Pancreas (tissue), 10 donors: ENCODE measurements at regions not wholly inside any gene's neighbourhood (a gene's known extent, or its start where the extent isn't known, plus 50 kb on each side); places are given as distances from the start of the nearest gene placed in this dataset.
"Not testable (repeated sequence)": the region's sequence is repeated elsewhere in the genome, so short reads cannot be mapped to it uniquely, and the experiment has no call there.

Experiments used
- ATAC-seq, 4 donors: fragments of 200-7000 bp; cut with Tn5 transposase; one replicate each; pipeline versions ENCODE4 v1.8.0 to v1.9.1; 2020; ENCODE audit warnings: mild to moderate bottlenecking in 4 of 4, moderate library complexity in 4 of 4
- DNase-seq, 6 donors: peaks; one replicate each; pipeline ENCODE4 v3.0.0-alpha.2; 2020
- FAIRE-seq: peaks from 2 replicates; lab custom pipeline; 2012; peaks lifted over from hg19 to GRCh38; lab: Jason Lieb, UNC
- H3K27ac ChIP-seq, 4 donors: fragments of 200-600 bp; sonication (generic); 1 replicate in 3 of 4; 2 replicates in 1 of 4; pipeline versions ENCODE4 v1.5.0 to v1.8.0; 2020
- H3K27me3 ChIP-seq, 4 donors: fragments of 200-600 bp; one replicate each; pipeline ENCODE4 v1.8.0; 2021
- H3K36me3 ChIP-seq, 3 donors: fragments of 200-600 bp; sonication (generic) in 1 of 3; one replicate each; pipeline versions ENCODE4 v1.5.0 to v1.8.0; 2020 to 2021
- H3K4me1 ChIP-seq, 3 donors: fragments of 200-600 bp; one replicate each; pipeline ENCODE4 v1.8.0; 2021
- H3K4me3 ChIP-seq, 4 donors: fragments of 200-600 bp; sonication (generic) in 2 of 4; one replicate each; pipeline versions ENCODE4 v1.5.0 to v1.8.0; 2020 to 2021
- H3K9me3 ChIP-seq, 4 donors: fragments of 200-600 bp; one replicate each; pipeline ENCODE4 v1.8.0; 2021
- WGBS, 2 donors: extraction: QIAGEN DNeasy Blood & Tissue Kit; methylation state at CpG; one replicate each; pipeline ENCODE4 v1.1.7; 2013; 5-methylcytosine and 5-hydroxymethylcytosine counted together
- intact Hi-C, 3 donors: fragments of 100-400 bp; cut with DNase I; formaldehyde crosslinking; loops; one replicate each; pipeline versions ENCODE4 v1.11.1 to v1.14.2; 2022
- TF ChIP-seq, protein P1 (sequence below), 4 donors: fragments of 200-600 bp; sonication (generic) in 3 of 4; IDR thresholded peaks; one replicate each; pipeline versions ENCODE4 v1.5.0 to v1.8.0; 2021; ENCODE audit warnings: antibody characterized with exemption in 4 of 4
- donor health status: healthy with polysubstance abuse.
- donor health status: DM: no; HTN: no; CAD: no; lungs with moderate emphysema.
- donor health status: DM: no; HTN: no; CAD: no.
- donor health status: control.
- donor health status: control.
- donor health status: Bipolar disorder and iron deficiency.
- donor health status: DM: yes; HTN: yes; CAD: no.
- donor health status: DM: no; HTN: no; CAD: no.
- donor health status: DM: no; HTN: no; CAD: no.
- donor health status: DM: yes; HTN: yes; CAD: no.

- intact Hi-C loops, result no loop called here
- Histone ChIP-seq H3K9me3 (no peaks in the 10 kb centered on the region), H3K36me3 (no peaks in the 10 kb centered on the region), H3K4me3 (no peak overlapping the region), H3K27me3 (no peaks in the 10 kb centered on the region), H3K4me1 (no peaks in the 10 kb centered on the region), H3K27ac (no peak overlapping the region)
- TF ChIP-seq, protein P1, sequence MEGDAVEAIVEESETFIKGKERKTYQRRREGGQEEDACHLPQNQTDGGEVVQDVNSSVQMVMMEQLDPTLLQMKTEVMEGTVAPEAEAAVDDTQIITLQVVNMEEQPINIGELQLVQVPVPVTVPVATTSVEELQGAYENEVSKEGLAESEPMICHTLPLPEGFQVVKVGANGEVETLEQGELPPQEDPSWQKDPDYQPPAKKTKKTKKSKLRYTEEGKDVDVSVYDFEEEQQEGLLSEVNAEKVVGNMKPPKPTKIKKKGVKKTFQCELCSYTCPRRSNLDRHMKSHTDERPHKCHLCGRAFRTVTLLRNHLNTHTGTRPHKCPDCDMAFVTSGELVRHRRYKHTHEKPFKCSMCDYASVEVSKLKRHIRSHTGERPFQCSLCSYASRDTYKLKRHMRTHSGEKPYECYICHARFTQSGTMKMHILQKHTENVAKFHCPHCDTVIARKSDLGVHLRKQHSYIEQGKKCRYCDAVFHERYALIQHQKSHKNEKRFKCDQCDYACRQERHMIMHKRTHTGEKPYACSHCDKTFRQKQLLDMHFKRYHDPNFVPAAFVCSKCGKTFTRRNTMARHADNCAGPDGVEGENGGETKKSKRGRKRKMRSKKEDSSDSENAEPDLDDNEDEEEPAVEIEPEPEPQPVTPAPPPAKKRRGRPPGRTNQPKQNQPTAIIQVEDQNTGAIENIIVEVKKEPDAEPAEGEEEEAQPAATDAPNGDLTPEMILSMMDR (IDR thresholded peaks at IDR 0.05), result no peak
- WGBS, 2 donors, result 69 to 83% methylated on average over 2 of the region's 2 CpGs
- no peak for ATAC-seq
- FAIRE-seq, result no peak
- DNase-seq, result no peak
Measured at GRCh38 chr2:228590681-228591080, 409.2 kb upstream of the SPHKAP start.

GRCh38 chr2:228589115-228589514, 407.6 kb upstream of the SPHKAP start:
- Histone ChIP-seq H3K27ac (no peak overlapping the region), H3K9me3 (no peaks in the 10 kb centered on the region), H3K4me1 (no peaks in the 10 kb centered on the region), H3K36me3 (no peaks in the 10 kb centered on the region), H3K4me3 (no peak overlapping the region), H3K27me3 (no peaks in the 10 kb centered on the region)
- intact Hi-C loops, result no loop called here
- 71% methylated on average over 4 of the region's 4 CpGs for WGBS, 2 donors
- FAIRE-seq (no peak), ATAC-seq (no peak), DNase-seq (no peak)
- TF ChIP-seq, protein P1 (IDR thresholded peaks at IDR 0.05), result no peak

- Histone ChIP-seq H3K27ac (no peak overlapping the region), H3K36me3 (no peaks in the 10 kb centered on the region), H3K4me3 (no peak overlapping the region), H3K4me1 (no peaks in the 10 kb centered on the region), H3K9me3 (no peaks in the 10 kb centered on the region), H3K27me3 (no peaks in the 10 kb centered on the region)
- DNase-seq, result no peak
- no peak for FAIRE-seq
- ATAC-seq, result no peak
- intact Hi-C loops, result no loop called here
- TF ChIP-seq, protein P1 (IDR thresholded peaks at IDR 0.05), result no peak
Measured at GRCh38 chr2:228581731-228582130, 400.2 kb upstream of the SPHKAP start.

GRCh38 chr2:228575897-228576296, 394.4 kb upstream of the SPHKAP start:
- Histone ChIP-seq H3K27ac (no peak overlapping the region), H3K27me3 (no peaks in the 10 kb centered on the region), H3K4me3 (no peak overlapping the region), H3K9me3 (no peaks in the 10 kb centered on the region), H3K36me3 (no peaks in the 10 kb centered on the region), H3K4me1 (no peaks in the 10 kb centered on the region)
- intact Hi-C loops, result no loop called here
- DNase-seq, result no peak
- TF ChIP-seq, protein P1 (IDR thresholded peaks at IDR 0.05), result no peak
- 20 to 22% methylated on average over 1 of the region's 1 CpG for WGBS, 2 donors
- no peak for FAIRE-seq
- no peak for ATAC-seq

DNA sequence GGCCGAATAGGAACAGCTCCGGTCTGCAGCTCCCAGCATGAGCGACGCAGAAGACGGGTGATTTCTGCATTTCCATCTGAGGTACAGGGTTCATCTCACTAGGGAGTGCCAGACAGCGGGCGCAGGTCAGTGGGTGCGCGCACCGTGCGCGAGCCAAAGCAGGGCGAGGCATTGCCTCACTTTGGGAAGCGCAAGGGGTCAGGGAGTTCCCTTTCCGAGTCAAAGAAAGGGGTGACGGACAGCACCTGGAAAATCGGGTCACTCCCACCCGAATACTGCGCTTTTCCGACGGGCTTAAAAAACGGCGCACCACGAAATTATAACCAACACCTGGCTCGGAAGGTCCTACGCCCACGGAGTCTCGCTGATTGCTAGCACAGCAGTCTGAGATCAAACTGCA, 386.8 kb upstream of the SPHKAP start:
- H3K27ac ChIP-seq, FAIRE-seq, H3K36me3 ChIP-seq, ATAC-seq, intact Hi-C loops, H3K9me3 ChIP-seq, H3K4me3 ChIP-seq, H3K4me1 ChIP-seq, H3K27me3 ChIP-seq, DNase-seq: not testable (repeated sequence)
- WGBS, 2 donors, result 90 to 93% methylated on average over 27 to 28 of the region's 28 CpGs

DNA sequence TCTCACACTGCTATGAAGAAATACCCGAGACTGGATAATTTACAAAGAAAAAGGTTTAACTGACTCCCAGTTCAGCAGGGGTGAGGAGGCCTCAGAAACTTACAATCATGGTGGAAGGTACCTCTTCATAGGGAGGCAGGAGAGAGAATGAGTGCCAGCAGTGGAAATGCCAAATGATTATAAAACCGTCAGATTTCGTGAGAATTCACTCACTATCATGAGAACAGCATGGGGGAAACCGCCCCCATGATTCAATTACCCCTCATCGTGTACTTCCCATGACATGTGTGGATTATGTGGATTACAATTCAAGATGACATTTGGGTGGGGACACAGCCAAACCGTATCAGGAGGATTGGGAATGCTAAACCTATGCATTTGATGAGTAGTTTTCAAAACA, 380.3 kb upstream of the SPHKAP start:
- intact Hi-C loops, result no loop called here
- Histone ChIP-seq H3K4me1 (no peaks in the 10 kb centered on the region), H3K9me3 (no peaks in the 10 kb centered on the region), H3K36me3 (no peaks in the 10 kb centered on the region), H3K27ac (no peak overlapping the region), H3K4me3 (no peak overlapping the region), H3K27me3 (no peaks in the 10 kb centered on the region)
- ATAC-seq, result no peak
- no peak for FAIRE-seq
- no peak for DNase-seq
- TF ChIP-seq, protein P1 (IDR thresholded peaks at IDR 0.05), result no peak
- 86 to 90% methylated on average over 6 of the region's 6 CpGs for WGBS, 2 donors
